CD14-positive monocyte (primary cell): ENCODE measurements at regions not wholly inside any gene's neighbourhood (a gene's known extent, or its start where the extent isn't known, plus 50 kb on each side); places are given as distances from the start of the nearest gene placed in this dataset.

Experiments used
- DNase-seq, 3 donors: peaks; one replicate each; pipeline ENCODE4 v3.0.0-alpha.2; 2011 to 2022
- H2AFZ ChIP-seq: 2 replicates; pipeline ENCODE4 v1.6.0; 2012; ENCODE audit warnings: mild to moderate bottlenecking, low read depth, low read length, inconsistent platforms; ENCODE audit not compliant: insufficient read depth, poor library complexity, severe bottlenecking
- H3K27ac ChIP-seq, 2 donors: 1 replicate in 1 of 2; 2 replicates in 1 of 2; pipeline ENCODE4 v1.5.1; 2012 to 2013; ENCODE audit warnings: low read length in 2 of 2, control low read depth in 1 of 2, inconsistent platforms in 1 of 2, low read depth in 1 of 2, mild to moderate bottlenecking in 1 of 2
- H3K27me3 ChIP-seq, 2 donors: one replicate each; pipeline versions ENCODE4 v1.6.0 to v1.6.1; 2011 to 2013; ENCODE audit warnings: low read length in 2 of 2; ENCODE audit not compliant: control insufficient read depth in 2 of 2, insufficient read depth in 2 of 2
- H3K36me3 ChIP-seq, 2 donors: replicated peaks in 1 of 2; 1 replicate in 1 of 2; 2 replicates in 1 of 2; pipeline versions ENCODE4 v1.5.1 to v1.6.1; 2012 to 2013; ENCODE audit warnings: low read length in 2 of 2, control low read depth in 1 of 2, inconsistent platforms in 1 of 2, mild to moderate bottlenecking in 1 of 2; ENCODE audit not compliant: insufficient read depth in 2 of 2, control insufficient read depth in 1 of 2
- H3K4me1 ChIP-seq, 2 donors: 1 replicate in 1 of 2; 2 replicates in 1 of 2; pipeline versions ENCODE4 v1.5.1 to v1.6.1; 2012 to 2013; ENCODE audit warnings: low read length in 2 of 2, control low read depth in 1 of 2, inconsistent platforms in 1 of 2, mild to moderate bottlenecking in 1 of 2, moderate library complexity in 1 of 2; ENCODE audit not compliant: insufficient read depth in 2 of 2, control insufficient read depth in 1 of 2
- H3K4me2 ChIP-seq: replicated peaks from 2 replicates; pipeline ENCODE3; 2012; ENCODE audit warnings: low read length, moderate library complexity, mild to moderate bottlenecking; ENCODE audit not compliant: poor library complexity, severe bottlenecking; ENCODE audit errors: extremely low read depth
- H3K4me3 ChIP-seq, 3 experiments: fragments of 200-600 bp in 1 of 3; sonication (generic) in 1 of 3; replicated peaks in 1 of 3; 1 replicate in 2 of 3; 2 replicates in 1 of 3; pipeline ENCODE4 v1.5.1; 2011 to 2013; ENCODE audit warnings: low read length in 3 of 3, mild to moderate bottlenecking in 3 of 3, control low read depth in 2 of 3, low read depth in 2 of 3, inconsistent platforms in 1 of 3, moderate library complexity in 1 of 3
- H3K79me2 ChIP-seq: 2 replicates; pipeline ENCODE4 v1.6.0; 2012; ENCODE audit warnings: mild to moderate bottlenecking, control low read depth, inconsistent platforms, low read length, moderate library complexity; ENCODE audit not compliant: insufficient read depth
- H3K9ac ChIP-seq: 2 replicates; pipeline ENCODE4 v1.6.0; 2017; ENCODE audit warnings: low read length, mild to moderate bottlenecking; ENCODE audit not compliant: insufficient read depth, poor library complexity, severe bottlenecking
- H3K9me3 ChIP-seq, 2 donors: replicated peaks in 1 of 2; 1 replicate in 1 of 2; 2 replicates in 1 of 2; pipeline versions ENCODE4 v1.5.1 to v1.6.1; 2012 to 2013; ENCODE audit warnings: low read length in 2 of 2, control low read depth in 1 of 2; ENCODE audit not compliant: control insufficient read depth in 1 of 2, insufficient read depth in 1 of 2
- H4K20me1 ChIP-seq: 2 replicates; pipeline ENCODE4 v1.6.0; 2012; ENCODE audit warnings: mild to moderate bottlenecking, low read length, control low read depth, moderate library complexity; ENCODE audit not compliant: insufficient read depth
- H3K27ac Mint-ChIP-seq, 7 donors: one replicate each; pipeline ENCODE4 v1.8.0; 2020; ENCODE audit warnings: mild to moderate bottlenecking in 7 of 7, mixed read lengths in 7 of 7, moderate library complexity in 6 of 7, inconsistent platforms in 2 of 7
- H3K27me3 Mint-ChIP-seq, 3 donors: one replicate each; pipeline ENCODE4 v1.8.0; 2021 to 2022; ENCODE audit warnings: low read depth in 3 of 3, mild to moderate bottlenecking in 3 of 3, mixed read lengths in 3 of 3, moderate library complexity in 3 of 3, inconsistent platforms in 1 of 3
- H3K36me3 Mint-ChIP-seq, 2 donors: one replicate each; pipeline ENCODE4 v1.8.0; 2020; ENCODE audit warnings: mixed read lengths in 2 of 2, inconsistent platforms in 1 of 2, mild to moderate bottlenecking in 1 of 2
- H3K4me1 Mint-ChIP-seq: one replicate; pipeline ENCODE4 v1.8.0; 2020; ENCODE audit warnings: mild to moderate bottlenecking, mixed read lengths
- H3K4me3 Mint-ChIP-seq, 2 donors: one replicate each; pipeline ENCODE4 v1.8.0; 2020; ENCODE audit warnings: mild to moderate bottlenecking in 2 of 2, mixed read lengths in 2 of 2, moderate library complexity in 1 of 2
- H3K9me3 Mint-ChIP-seq, 7 donors: one replicate each; pipeline ENCODE4 v1.8.0; 2020 to 2022; ENCODE audit warnings: mixed read lengths in 7 of 7, mild to moderate bottlenecking in 6 of 7, moderate library complexity in 6 of 7, inconsistent platforms in 2 of 7
- CTCF ChIP-seq: fragments of 200-600 bp; IDR thresholded peaks from one replicate; pipeline ENCODE4 v1.8.0; 2022; ENCODE audit warnings: antibody characterized with exemption, mild to moderate bottlenecking
- WGBS: methylation state at CpG from one replicate; pipeline ENCODE4 v1.1.5; 2013; ENCODE audit warnings: missing lambda C conversion rate; ENCODE audit not compliant: insufficient coverage; 5-methylcytosine and 5-hydroxymethylcytosine counted together
- intact Hi-C, 2 donors: fragments of 100-400 bp; cut with micrococcal nuclease; formaldehyde crosslinking; loops; one replicate each; pipeline versions ENCODE4 v1.15.0 to v1.15.1; 2023

- Histone ChIP-seq H3K79me2 (no peaks in the 10 kb centered on the region), H3K9me3 (peaks cover 0 to 4% of the 10 kb centered on the region in 2 donors), H3K4me2 (no peak overlapping the region), H3K4me1 (no peaks in the 10 kb centered on the region), H3K4me3 (no peak overlapping the region), H3K9ac (no peak overlapping the region), H4K20me1 (no peaks in the 10 kb centered on the region), H3K27me3 (no peaks in the 10 kb centered on the region), H3K36me3 (no peaks in the 10 kb centered on the region), H2AFZ (no peak overlapping the region), H3K27ac (no peak overlapping the region)
- Mint-ChIP-seq H3K27ac (no peak overlapping the region), H3K4me1 (no peaks in the 10 kb centered on the region), H3K4me3 (no peak overlapping the region), H3K36me3 (no peaks in the 10 kb centered on the region), H3K9me3 (peaks cover 0 to 3% (median 0%) of the 10 kb centered on the region in 7 donors), H3K27me3 (no peaks in the 10 kb centered on the region)
- no peak for DNase-seq
- WGBS, result no CpG with 5 or more reads among the region's 3 CpGs
- TF ChIP-seq CTCF, result no peak
- intact Hi-C loops, result no loop called here
Measured at GRCh38 chr5:25436452-25436851, 791.7 kb upstream of the CDH10 start.

DNA sequence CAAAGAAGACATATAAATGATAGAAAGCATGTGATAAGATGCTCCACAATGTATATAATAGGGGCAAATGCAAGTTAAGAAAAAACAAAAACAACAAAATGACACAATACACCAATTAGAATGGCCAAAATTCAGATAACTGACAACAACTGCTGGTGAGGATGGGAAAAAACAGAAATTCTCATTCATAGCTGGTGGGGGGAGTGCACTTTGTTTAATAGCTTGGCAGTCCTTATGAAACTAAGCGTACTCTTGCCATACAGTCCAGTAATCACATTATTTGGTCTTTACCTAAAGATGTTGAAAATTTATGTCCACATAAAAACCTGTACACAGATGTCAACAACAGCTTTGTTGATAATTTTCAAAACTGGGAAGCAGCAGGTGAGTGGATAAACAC, 791.1 kb upstream of the CDH10 start:
- Histone ChIP-seq H3K4me1 (no peaks in the 10 kb centered on the region), H3K27me3 (no peaks in the 10 kb centered on the region), H3K4me3 (no peak overlapping the region), H3K9me3 (peaks cover 0 to 4% of the 10 kb centered on the region in 2 donors), H4K20me1 (no peaks in the 10 kb centered on the region), H3K36me3 (no peaks in the 10 kb centered on the region), H3K9ac (no peak overlapping the region), H3K79me2 (no peaks in the 10 kb centered on the region), H3K27ac (no peak overlapping the region), H2AFZ (no peak overlapping the region), H3K4me2 (no peak overlapping the region)
- DNase-seq, result no peak
- TF ChIP-seq CTCF, result no peak
- H3K36me3 Mint-ChIP-seq, result no peaks in the 10 kb centered on the region
- no peaks in the 10 kb centered on the region for H3K27me3 Mint-ChIP-seq
- WGBS, result no CpG with 5 or more reads among the region's 1 CpG
- intact Hi-C loops, result no loop called here
- H3K4me3 Mint-ChIP-seq, result no peak overlapping the region
- no peaks in the 10 kb centered on the region for H3K4me1 Mint-ChIP-seq
- H3K9me3 Mint-ChIP-seq, result peaks cover 0 to 3% (median 0%) of the 10 kb centered on the region in 7 donors
- no peak overlapping the region for H3K27ac Mint-ChIP-seq
